Chondrocyte (in vitro differentiated cells): ENCODE measurements at regions not wholly inside any gene's neighbourhood (a gene's known extent, or its start where the extent isn't known, plus 50 kb on each side); places are given as distances from the start of the nearest gene placed in this dataset.
"Not testable (repeated sequence)": the region's sequence is repeated elsewhere in the genome, so short reads cannot be mapped to it uniquely, and the experiment has no call there.

Source experiments
- DNase-seq: peaks from one replicate; pipeline ENCODE4 v3.0.0; 2021; ENCODE audit warnings: mixed read lengths, low spot score
- H3K27ac Mint-ChIP-seq: one replicate; pipeline ENCODE4 v1.8.0; 2021; ENCODE audit warnings: mild to moderate bottlenecking, moderate library complexity, mixed read lengths; ENCODE audit not compliant: unreplicated experiment
- H3K27me3 Mint-ChIP-seq: 2 replicates; pipeline ENCODE4 v1.8.0; 2021; ENCODE audit warnings: low read depth, mixed read lengths
- H3K36me3 Mint-ChIP-seq: 2 replicates; pipeline ENCODE4 v1.8.0; 2021; ENCODE audit warnings: low read depth, mixed read lengths
- H3K4me1 Mint-ChIP-seq: 2 replicates; pipeline ENCODE4 v1.8.0; 2021; ENCODE audit warnings: low read depth, mild to moderate bottlenecking, mixed read lengths
- H3K4me3 Mint-ChIP-seq: one replicate; pipeline ENCODE4 v1.8.0; 2021; ENCODE audit warnings: mild to moderate bottlenecking, moderate library complexity, mixed read lengths; ENCODE audit not compliant: unreplicated experiment
- H3K9me3 Mint-ChIP-seq: 2 replicates; pipeline ENCODE4 v1.8.0; 2021; ENCODE audit warnings: low read depth, mixed read lengths
- TF ChIP-seq, protein P1 (sequence below): fragments of 200-600 bp; sonication (generic); IDR thresholded peaks from 2 replicates; pipeline ENCODE4 v1.5.0; 2021; ENCODE audit warnings: antibody characterized with exemption, mild to moderate bottlenecking, moderate library complexity

DNA sequence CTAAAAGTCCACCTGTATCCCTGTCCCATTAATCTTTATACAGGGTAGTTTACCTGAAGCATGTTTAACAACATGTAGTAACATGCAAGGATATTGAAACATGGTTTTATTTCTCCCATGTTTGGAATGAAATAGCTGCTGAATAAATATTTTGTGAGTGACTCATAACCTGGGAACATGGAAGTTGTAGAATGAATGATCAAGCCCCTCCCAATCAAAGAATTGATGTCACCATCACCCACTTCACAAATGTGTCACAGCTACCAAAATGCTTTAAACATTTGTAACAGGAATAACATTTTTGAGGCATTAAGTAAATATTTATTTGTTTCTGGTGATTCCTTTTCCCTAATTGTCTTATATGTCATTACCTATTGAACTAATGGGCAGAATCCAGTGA lies 58.9 kb upstream of the TNFAIP3 start:
- no peak overlapping the region for H3K27ac Mint-ChIP-seq
- H3K36me3 Mint-ChIP-seq, result no peaks in the 10 kb centered on the region
- H3K9me3 Mint-ChIP-seq, result peaks cover 2% of the 10 kb centered on the region
- no peak for DNase-seq
- TF ChIP-seq, protein P1, sequence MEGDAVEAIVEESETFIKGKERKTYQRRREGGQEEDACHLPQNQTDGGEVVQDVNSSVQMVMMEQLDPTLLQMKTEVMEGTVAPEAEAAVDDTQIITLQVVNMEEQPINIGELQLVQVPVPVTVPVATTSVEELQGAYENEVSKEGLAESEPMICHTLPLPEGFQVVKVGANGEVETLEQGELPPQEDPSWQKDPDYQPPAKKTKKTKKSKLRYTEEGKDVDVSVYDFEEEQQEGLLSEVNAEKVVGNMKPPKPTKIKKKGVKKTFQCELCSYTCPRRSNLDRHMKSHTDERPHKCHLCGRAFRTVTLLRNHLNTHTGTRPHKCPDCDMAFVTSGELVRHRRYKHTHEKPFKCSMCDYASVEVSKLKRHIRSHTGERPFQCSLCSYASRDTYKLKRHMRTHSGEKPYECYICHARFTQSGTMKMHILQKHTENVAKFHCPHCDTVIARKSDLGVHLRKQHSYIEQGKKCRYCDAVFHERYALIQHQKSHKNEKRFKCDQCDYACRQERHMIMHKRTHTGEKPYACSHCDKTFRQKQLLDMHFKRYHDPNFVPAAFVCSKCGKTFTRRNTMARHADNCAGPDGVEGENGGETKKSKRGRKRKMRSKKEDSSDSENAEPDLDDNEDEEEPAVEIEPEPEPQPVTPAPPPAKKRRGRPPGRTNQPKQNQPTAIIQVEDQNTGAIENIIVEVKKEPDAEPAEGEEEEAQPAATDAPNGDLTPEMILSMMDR, result no peak
- no peak overlapping the region for H3K4me3 Mint-ChIP-seq
- peaks cover 39% of the 10 kb centered on the region for H3K4me1 Mint-ChIP-seq
- H3K27me3 Mint-ChIP-seq, result no peaks in the 10 kb centered on the region

DNA sequence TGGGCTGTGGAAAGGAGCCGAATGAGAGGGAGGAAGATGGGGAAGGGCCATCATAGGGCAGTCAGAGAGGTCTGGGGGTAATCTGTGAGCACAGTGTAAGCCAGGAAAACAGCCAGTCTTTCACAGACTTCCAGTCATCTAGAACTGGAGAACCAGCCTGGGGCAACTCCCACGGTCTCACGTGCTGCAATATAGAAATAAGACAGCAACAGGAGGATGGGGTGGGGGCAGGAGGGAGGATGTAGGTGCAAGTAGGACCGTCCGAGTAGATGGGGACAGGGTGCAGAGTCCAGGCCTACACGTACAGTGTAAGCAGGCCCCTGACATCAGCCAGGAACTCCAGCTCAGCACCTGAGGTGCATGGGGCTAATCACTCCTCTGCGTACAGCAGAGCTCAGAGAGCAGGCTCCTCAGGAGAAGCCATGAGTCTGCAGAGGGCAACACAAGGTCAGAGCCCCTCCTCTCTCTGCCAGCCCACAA lies 58.2 kb upstream of the TNFAIP3 start:
- Mint-ChIP-seq H3K27ac (no peak overlapping the region), H3K36me3 (no peaks in the 10 kb centered on the region), H3K4me1 (peaks cover 39% of the 10 kb centered on the region), H3K4me3 (no peak overlapping the region), H3K27me3 (no peaks in the 10 kb centered on the region), H3K9me3 (no peaks in the 10 kb centered on the region)
- DNase-seq, result no peak
- TF ChIP-seq, protein P1, result no peak

DNA sequence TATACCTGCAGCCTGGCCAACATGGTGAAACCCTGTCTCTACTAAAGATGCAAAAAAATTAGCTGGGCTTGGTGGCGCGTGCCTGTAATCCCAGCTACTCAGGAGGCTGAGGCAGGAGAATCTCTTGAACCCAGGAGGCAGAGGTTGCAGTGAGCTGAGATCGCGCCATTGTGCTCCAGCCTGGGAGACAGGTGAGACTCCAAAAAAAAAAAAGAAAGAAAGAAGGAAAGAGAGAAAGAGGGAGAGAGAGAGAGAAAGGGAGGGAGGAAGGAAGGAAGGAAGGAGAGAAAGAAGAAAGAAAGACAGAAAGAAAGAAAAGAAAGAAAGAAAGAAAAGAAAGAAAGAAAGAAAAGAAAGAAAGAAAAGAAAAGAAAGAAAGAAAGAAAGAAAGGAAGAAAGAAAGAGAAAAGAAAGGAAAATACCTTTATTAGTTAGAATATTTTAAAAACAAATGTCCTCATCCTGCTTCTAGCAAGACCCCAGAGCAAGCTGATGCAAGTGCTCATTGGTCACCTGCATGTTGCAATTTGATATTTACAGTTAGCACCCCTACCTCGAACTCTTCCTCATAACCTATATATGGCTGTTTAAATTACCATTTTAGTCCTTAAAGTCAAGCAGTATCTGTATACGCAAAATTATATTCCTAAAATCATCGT lies 57.0 kb upstream of the TNFAIP3 start:
- not testable (repeated sequence) for DNase-seq, H3K27me3 Mint-ChIP-seq, H3K4me3 Mint-ChIP-seq, H3K9me3 Mint-ChIP-seq, H3K36me3 Mint-ChIP-seq, H3K27ac Mint-ChIP-seq
- peaks cover 29% of the 10 kb centered on the region for H3K4me1 Mint-ChIP-seq

DNA sequence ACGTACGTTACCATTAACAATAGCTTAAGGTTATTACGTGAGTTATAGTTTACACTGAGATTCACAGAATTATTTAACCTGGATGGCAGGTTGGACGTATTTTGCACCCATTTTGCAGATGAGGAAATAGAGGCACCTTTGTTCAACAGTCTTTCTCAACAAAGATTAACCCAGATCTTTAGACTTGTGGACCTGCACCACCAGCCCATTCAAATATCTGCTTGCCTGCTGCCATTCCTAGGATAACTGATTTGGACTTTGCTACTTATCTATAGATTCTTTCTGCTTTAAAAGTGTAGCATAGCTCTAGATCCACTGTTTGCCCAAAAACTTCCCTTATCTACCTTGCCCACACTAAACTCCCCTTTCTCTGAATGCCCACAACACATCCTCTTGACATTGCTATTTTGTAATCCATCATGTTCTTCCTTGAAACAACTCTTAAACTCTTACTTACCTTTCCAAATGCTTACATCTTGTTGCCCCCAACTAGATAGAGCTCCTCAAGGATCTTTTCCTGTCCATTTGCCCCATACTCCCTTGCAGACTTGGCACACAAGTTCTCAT lies 56.4 kb upstream of the TNFAIP3 start:
- TF ChIP-seq, protein P1, result no peak
- DNase-seq, result no peak
- Mint-ChIP-seq H3K4me1 (peaks cover 23% of the 10 kb centered on the region), H3K27me3 (no peaks in the 10 kb centered on the region), H3K9me3 (no peaks in the 10 kb centered on the region), H3K36me3 (no peaks in the 10 kb centered on the region), H3K27ac (peak overlapping the region; percentile 23), H3K4me3 (no peak overlapping the region)

DNA sequence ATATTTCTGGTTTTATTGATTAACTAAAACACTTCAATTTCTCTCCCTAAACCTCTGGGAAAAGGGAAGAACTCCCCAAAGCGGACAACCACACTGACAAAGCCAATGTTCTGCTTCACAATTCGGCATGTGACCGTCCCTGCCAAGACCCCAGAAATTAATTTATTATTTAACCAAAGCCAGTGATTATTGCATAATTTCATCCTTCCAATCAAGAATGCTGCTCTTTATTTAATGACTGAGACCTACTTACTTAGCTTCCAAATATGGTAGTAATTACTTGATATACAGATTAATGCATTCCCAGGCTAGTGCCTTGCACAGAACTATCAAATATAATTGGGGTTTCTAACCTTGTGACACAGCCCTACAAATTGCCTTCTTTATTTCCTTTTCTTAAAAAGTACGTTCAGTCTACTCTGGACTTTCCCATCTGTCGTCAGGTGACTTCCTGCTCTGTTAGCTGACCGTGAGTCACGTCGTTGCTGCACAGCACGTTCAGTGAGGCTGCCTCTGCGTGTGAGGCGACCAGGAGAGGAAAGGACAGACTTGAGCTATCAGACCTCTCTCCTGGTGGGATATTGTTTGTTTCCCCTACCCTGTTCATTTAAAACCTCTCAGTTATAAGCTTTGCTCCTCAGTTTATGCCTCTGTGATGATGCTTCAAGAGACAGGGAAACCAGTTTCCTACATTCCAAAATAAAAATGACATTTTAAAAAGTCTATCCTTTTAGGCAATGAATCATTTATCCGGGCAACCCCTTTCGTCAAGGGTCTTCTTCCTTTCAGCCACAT lies 55.7 kb upstream of the TNFAIP3 start:
- Mint-ChIP-seq H3K27me3 (no peaks in the 10 kb centered on the region), H3K4me3 (peak overlapping the region; percentile 42), H3K36me3 (no peaks in the 10 kb centered on the region), H3K27ac (peak overlapping the region; percentile 78), H3K4me1 (peaks cover 22% of the 10 kb centered on the region), H3K9me3 (no peaks in the 10 kb centered on the region)
- TF ChIP-seq, protein P1, result no peak
- no peak for DNase-seq
